ENCODE measurements at regions not wholly inside any gene's neighbourhood (a gene's known extent, or its start where the extent isn't known, plus 50 kb on each side); places are given as distances from the start of the nearest gene placed in this dataset.
"Not testable (repeated sequence)": the region's sequence is repeated elsewhere in the genome, so short reads cannot be mapped to it uniquely, and the experiment has no call there.

GRCh38 chr3:112694906-112695305 lies 54.0 kb upstream of the CCDC80 start:
- ATAC-seq; DNase-seq; H3K9me3 ChIP-seq (ENCODE audit: low read length); H3K9me2 ChIP-seq (replicated peaks; ENCODE audit: low read length); H3F3A ChIP-seq (ENCODE audit: low read length, unreplicated experiment); H3K4me2 ChIP-seq (ENCODE audit: low read length); H3K4me3 ChIP-seq (ENCODE audit: low read length); H3K36me3 ChIP-seq (ENCODE audit: low read depth, low read length); H4K20me1 ChIP-seq (ENCODE audit: low read length); H2AFZ ChIP-seq (ENCODE audit: low read length); POLR2A ChIA-PET (ENCODE audit: unreplicated experiment); H3K9ac ChIP-seq (ENCODE audit: low read length); H3K27ac ChIP-seq (ENCODE audit: low read length); H3K79me2 ChIP-seq (ENCODE audit: low read length); H3K27me3 ChIP-seq (ENCODE audit: low read length); CTCF ChIA-PET; intact Hi-C loops (cut with micrococcal nuclease); BruUV-seq (replicated peaks): not testable (repeated sequence)
- H3K4me1 ChIP-seq (ENCODE audit: insufficient read depth, low read length) = peaks cover 11% of the 10 kb centered on the region

- no peak for TF ChIP-seq EZH2phosphoT487 (IDR thresholded peaks at IDR 0.05; ENCODE audit: borderline replicate concordance, low read length)
- no peak for TF ChIP-seq CTCF (conservative IDR thresholded peaks at IDR 0.05; ENCODE audit: low read depth, low read length)
- TF ChIP-seq EZH2 (IDR thresholded peaks at IDR 0.05; ENCODE audit: low read length, unreplicated experiment) = no peak
- DNase-seq (no peak), ATAC-seq (no peak)
- POLR2A ChIA-PET (ENCODE audit: unreplicated experiment) = no interaction called here
- Histone ChIP-seq H3F3A (ENCODE audit: low read length, unreplicated experiment) (peaks cover 6% of the 10 kb centered on the region), H4K20me1 (ENCODE audit: low read length) (no peaks in the 10 kb centered on the region), H3K4me1 (ENCODE audit: insufficient read depth, low read length) (peaks cover 18% of the 10 kb centered on the region), H3K4me3 (ENCODE audit: low read length) (no peak overlapping the region), H3K4me2 (ENCODE audit: low read length) (no peak overlapping the region), H2AFZ (ENCODE audit: low read length) (no peak overlapping the region), H3K9ac (ENCODE audit: low read length) (no peak overlapping the region), H3K27ac (ENCODE audit: low read length) (no peak overlapping the region), H3K9me2 (replicated peaks; ENCODE audit: low read length) (no peaks in the 10 kb centered on the region), H3K36me3 (ENCODE audit: low read depth, low read length) (no peaks in the 10 kb centered on the region), H3K9me3 (ENCODE audit: low read length) (no peaks in the 10 kb centered on the region), H3K79me2 (ENCODE audit: low read length) (no peaks in the 10 kb centered on the region), H3K27me3 (ENCODE audit: low read length) (no peaks in the 10 kb centered on the region)
- intact Hi-C loops (cut with micrococcal nuclease) = no loop called here
- CTCF ChIA-PET = no interaction called here
- no TSS peak for BruUV-seq (replicated peaks)
These were observed 52.2 kb upstream of the CCDC80 start for GRCh38 chr3:112693186-112693585.
